Stimulated activated CD4-positive, alpha-beta T cell treated with anti-CD3 and anti-CD28 coated beads, Interleukin-2, amount 100 ng/mL, for 48 hours (primary cell): ENCODE measurements at regions not wholly inside any gene's neighbourhood (a gene's known extent, or its start where the extent isn't known, plus 50 kb on each side); places are given as distances from the start of the nearest gene placed in this dataset.
"Not testable (repeated sequence)": the region's sequence is repeated elsewhere in the genome, so short reads cannot be mapped to it uniquely, and the experiment has no call there.

Source experiments
- DNase-seq, 2 donors: peaks; one replicate each; pipeline ENCODE4 v3.0.0-alpha.2; 2020

GRCh38 chr6:84862843-84863242 is 98.4 kb upstream of the TBX18 start:
- no peak for DNase-seq

GRCh38 chr6:84860920-84861319 is 96.5 kb upstream of the TBX18 start:
- no peak for DNase-seq

GRCh38 chr6:84860509-84860908 is 96.1 kb upstream of the TBX18 start:
- no peak for DNase-seq

- no peak for DNase-seq
Measured at GRCh38 chr6:84854811-84855400, 90.5 kb upstream of the TBX18 start.

GRCh38 chr6:84853901-84854300 is 89.5 kb upstream of the TBX18 start:
- DNase-seq, result no peak

GRCh38 chr6:84848960-84849359 is 84.6 kb upstream of the TBX18 start:
- no peak for DNase-seq

GRCh38 chr6:84847390-84848160 is 83.2 kb upstream of the TBX18 start:
- no peak for DNase-seq

- no peak for DNase-seq
Measured at GRCh38 chr6:84842525-84843166, 78.2 kb upstream of the TBX18 start.

GRCh38 chr6:84837068-84837866 is 72.9 kb upstream of the TBX18 start:
- DNase-seq, result not testable (repeated sequence)

- no peak for DNase-seq
Measured at GRCh38 chr6:84836366-84836765, 72.0 kb upstream of the TBX18 start.

- DNase-seq, result no peak
Measured at GRCh38 chr6:84835340-84835739, 70.9 kb upstream of the TBX18 start.

GRCh38 chr6:84831924-84832323 is 67.5 kb upstream of the TBX18 start:
- not testable (repeated sequence) for DNase-seq

- no peak for DNase-seq
Measured at GRCh38 chr6:84825461-84825860, 61.1 kb upstream of the TBX18 start.

- not testable (repeated sequence) for DNase-seq
Measured at GRCh38 chr6:84821314-84821713, 56.9 kb upstream of the TBX18 start.

- no peak for DNase-seq
Measured at GRCh38 chr6:84816741-84817140, 52.3 kb upstream of the TBX18 start.

- DNase-seq, result no peak
Measured at GRCh38 chr6:84815896-84816735, 51.7 kb upstream of the TBX18 start.
